GM18511 (cell line): ENCODE measurements at regions not wholly inside any gene's neighbourhood (a gene's known extent, or its start where the extent isn't known, plus 50 kb on each side); places are given as distances from the start of the nearest gene placed in this dataset.
A peak's percentile ranks its signal among the peaks of the same experiment; 100 is the strongest.

ENCODE experiments used
- ATAC-seq: cut with Tn5 transposase; IDR thresholded peaks from one replicate; pipeline ENCODE4 v1.9.1; 2021; ENCODE audit warnings: mild to moderate bottlenecking, moderate library complexity; ENCODE audit not compliant: unreplicated experiment

GRCh38 chr2:21386666-21387065 is 262.9 kb downstream of the TDRD15 start:
- no peak for ATAC-seq

- no peak for ATAC-seq
These were observed 268.9 kb downstream of the TDRD15 start for GRCh38 chr2:21392649-21393048.

GRCh38 chr2:21393173-21393572 is 269.4 kb downstream of the TDRD15 start:
- no peak for ATAC-seq

- no peak for ATAC-seq
These were observed 271.6 kb downstream of the TDRD15 start for GRCh38 chr2:21395366-21395765.

GRCh38 chr2:21396252-21396651 is 272.5 kb downstream of the TDRD15 start:
- ATAC-seq, result no peak

- no peak for ATAC-seq
These were observed 277.4 kb downstream of the TDRD15 start for GRCh38 chr2:21401022-21401698.

GRCh38 chr2:21404137-21404536 is 280.4 kb downstream of the TDRD15 start:
- ATAC-seq, result no peak

- no peak for ATAC-seq
These were observed 281.3 kb downstream of the TDRD15 start for GRCh38 chr2:21404827-21405625.

- ATAC-seq, result no peak
These were observed 282.6 kb downstream of the TDRD15 start for GRCh38 chr2:21406386-21406785.

- no peak for ATAC-seq
These were observed 283.1 kb downstream of the TDRD15 start for GRCh38 chr2:21406911-21407310.

GRCh38 chr2:21407851-21408250 is 284.1 kb downstream of the TDRD15 start:
- no peak for ATAC-seq

GRCh38 chr2:21411741-21412140 is 288.0 kb downstream of the TDRD15 start:
- no peak for ATAC-seq

- no peak for ATAC-seq
These were observed 289.2 kb downstream of the TDRD15 start for GRCh38 chr2:21412944-21413443.

- no peak for ATAC-seq
These were observed 291.5 kb downstream of the TDRD15 start for GRCh38 chr2:21415234-21415633.

GRCh38 chr2:21416226-21416625 is 292.5 kb downstream of the TDRD15 start:
- ATAC-seq, result no peak

GRCh38 chr2:21418456-21418855 is 294.7 kb downstream of the TDRD15 start:
- ATAC-seq, result no peak

GRCh38 chr2:21420553-21421335 is 297.0 kb downstream of the TDRD15 start:
- ATAC-seq, result no peak

GRCh38 chr2:21422050-21422449 is 298.3 kb downstream of the TDRD15 start:
- peak; percentile 54 for ATAC-seq

- no peak for ATAC-seq
These were observed 299.2 kb downstream of the TDRD15 start for GRCh38 chr2:21422724-21423522.

- no peak for ATAC-seq
These were observed 300.1 kb downstream of the TDRD15 start for GRCh38 chr2:21423854-21424253.

- no peak for ATAC-seq
These were observed 300.6 kb downstream of the TDRD15 start for GRCh38 chr2:21424375-21424774.
